H1 (cell line): ENCODE measurements at regions not wholly inside any gene's neighbourhood (a gene's known extent, or its start where the extent isn't known, plus 50 kb on each side); places are given as distances from the start of the nearest gene placed in this dataset.

ENCODE experiments used
- CTCF ChIA-PET: fragments of 300-600 bp; sonication (Branson Sonifier 250); formaldehyde crosslinking; loops from one replicate; lab custom pipeline; 2021; ENCODE audit not compliant: partially characterized antibody; lab: Charles Lee
- POLR2A ChIA-PET: fragments of 300-600 bp; sonication (Branson Sonifier 250); formaldehyde crosslinking; loops from one replicate; lab custom pipeline; 2021; ENCODE audit warnings: inconsistent platforms; ENCODE audit not compliant: partially characterized antibody; lab: Charles Lee
- DNase-seq, 2 experiments: peaks; one replicate each; pipeline versions ENCODE4 v3.0.0 to v3.0.0-alpha.2; 2010 to 2022; ENCODE audit warnings: low spot score in 2 of 2, low read depth in 1 of 2, mixed read lengths in 1 of 2
- FAIRE-seq: peaks from 2 replicates; lab custom pipeline; 2011; peaks lifted over from hg19 to GRCh38; lab: Jason Lieb, UNC
- H2AFZ ChIP-seq: 2 replicates; pipeline ENCODE4 v1.8.1; 2012; ENCODE audit warnings: low read length, inconsistent platforms
- H2AK5ac ChIP-seq: 2 replicates; pipeline ENCODE4 v1.6.1; 2013; ENCODE audit warnings: low read depth, low read length
- H2BK120ac ChIP-seq: replicated peaks from 2 replicates; pipeline ENCODE3; 2013; ENCODE audit warnings: low read depth, low read length, inconsistent platforms
- H2BK12ac ChIP-seq: 2 replicates; pipeline ENCODE4 v1.6.1; 2013; ENCODE audit warnings: low read depth, low read length
- H2BK15ac ChIP-seq: 2 replicates; pipeline ENCODE4 v1.6.1; 2013; ENCODE audit warnings: low read length
- H2BK20ac ChIP-seq: 2 replicates; pipeline ENCODE4 v1.6.1; 2013; ENCODE audit warnings: low read length
- H2BK5ac ChIP-seq: 2 replicates; pipeline ENCODE4 v1.6.1; 2013; ENCODE audit warnings: low read depth, low read length
- H3K14ac ChIP-seq: 2 replicates; pipeline ENCODE4 v1.6.1; 2013; ENCODE audit warnings: inconsistent platforms; ENCODE audit not compliant: insufficient read length
- H3K18ac ChIP-seq: 2 replicates; pipeline ENCODE4 v1.6.1; 2013; ENCODE audit warnings: low read length; ENCODE audit errors: extremely low read depth
- H3K23ac ChIP-seq: 2 replicates; pipeline ENCODE4 v1.6.1; 2013; ENCODE audit warnings: inconsistent platforms; ENCODE audit not compliant: insufficient read length
- H3K23me2 ChIP-seq: 2 replicates; pipeline ENCODE4 v1.6.1; 2013; ENCODE audit warnings: low read depth, low read length
- H3K27ac ChIP-seq: 2 replicates; pipeline ENCODE4 v1.6.1; 2011; ENCODE audit warnings: low read depth, low read length, inconsistent platforms
- H3K27me3 ChIP-seq, 4 experiments: replicated peaks in 1 of 4; 1 replicate in 1 of 4; 2 replicates in 3 of 4; pipeline versions ENCODE4 v1.6.1 to v1.8.1; 2011 to 2013; ENCODE audit warnings: low read length in 3 of 4, mild to moderate bottlenecking in 3 of 4, inconsistent platforms in 2 of 4, mixed read lengths in 2 of 4, moderate library complexity in 1 of 4; ENCODE audit not compliant: control insufficient read depth in 3 of 4, insufficient read depth in 3 of 4; ENCODE audit errors: extremely low read depth in 1 of 4
- H3K36me3 ChIP-seq, 4 experiments: 2 replicates each; pipeline versions ENCODE4 v1.6.1 to v1.8.1; 2011 to 2013; ENCODE audit warnings: mild to moderate bottlenecking in 4 of 4, low read length in 3 of 4, moderate library complexity in 2 of 4, control low read depth in 1 of 4, inconsistent platforms in 1 of 4; ENCODE audit not compliant: insufficient read depth in 4 of 4, control insufficient read depth in 2 of 4
- H3K4ac ChIP-seq: replicated peaks from 2 replicates; pipeline ENCODE3; 2013; ENCODE audit warnings: low read length, low read depth, mixed read lengths, inconsistent platforms; ENCODE audit not compliant: insufficient read length
- H3K4me1 ChIP-seq, 4 experiments: replicated peaks in 1 of 4; 1 replicate in 1 of 4; 2 replicates in 3 of 4; pipeline versions ENCODE4 v1.6.1 to v1.8.1; 2011 to 2013; ENCODE audit warnings: low read length in 3 of 4, inconsistent platforms in 2 of 4, mixed read lengths in 1 of 4; ENCODE audit not compliant: insufficient read depth in 4 of 4, control insufficient read depth in 3 of 4
- H3K4me2 ChIP-seq, 2 experiments: 2 replicates each; pipeline versions ENCODE4 v1.6.1 to v1.8.1; 2011 to 2013; ENCODE audit warnings: low read depth in 2 of 2, low read length in 2 of 2, control low read depth in 1 of 2, inconsistent platforms in 1 of 2, mild to moderate bottlenecking in 1 of 2; ENCODE audit not compliant: insufficient read depth in 1 of 2
- H3K4me3 ChIP-seq, 4 experiments: fragments of 200-600, 300-600 bp in 1 of 4; sonication (generic), shearing (Covaris generic), sonication (Bioruptor Twin) in 1 of 4; 2 replicates each; pipeline versions ENCODE4 v1.5.1 to v1.8.1; 2011 to 2016; ENCODE audit warnings: low read length in 4 of 4, low read depth in 3 of 4, control low read depth in 2 of 4, inconsistent platforms in 2 of 4, mild to moderate bottlenecking in 2 of 4, mixed read lengths in 1 of 4, moderate library complexity in 1 of 4; ENCODE audit not compliant: insufficient read depth in 2 of 4; ENCODE audit errors: extremely low read depth in 1 of 4
- H3K56ac ChIP-seq: replicated peaks from 2 replicates; pipeline ENCODE3; 2013; ENCODE audit warnings: low read depth, mild to moderate bottlenecking, mixed read lengths, low read length, inconsistent platforms; ENCODE audit not compliant: insufficient read length
- H3K79me1 ChIP-seq: 2 replicates; pipeline ENCODE4 v1.6.1; 2013; ENCODE audit warnings: low read depth, low read length, control low read depth
- H3K79me2 ChIP-seq, 2 experiments: 2 replicates each; pipeline versions ENCODE4 v1.6.1 to v1.8.1; 2012 to 2013; ENCODE audit warnings: low read length in 2 of 2, mild to moderate bottlenecking in 2 of 2, inconsistent platforms in 1 of 2; ENCODE audit not compliant: insufficient read depth in 2 of 2, control insufficient read depth in 1 of 2
- H3K9ac ChIP-seq, 4 experiments: replicated peaks in 1 of 4; 1 replicate in 1 of 4; 2 replicates in 3 of 4; pipeline versions ENCODE4 v1.6.1 to v1.8.1; 2011 to 2013; ENCODE audit warnings: low read depth in 3 of 4, low read length in 3 of 4, control low read depth in 2 of 4, mild to moderate bottlenecking in 2 of 4, moderate library complexity in 2 of 4, inconsistent platforms in 1 of 4; ENCODE audit errors: extremely low read depth in 1 of 4
- H3K9me3 ChIP-seq, 2 experiments: 2 replicates each; pipeline versions ENCODE4 v1.6.1 to v1.8.1; 2012 to 2013; ENCODE audit warnings: mild to moderate bottlenecking in 2 of 2, moderate library complexity in 2 of 2, control low read depth in 1 of 2, inconsistent platforms in 1 of 2, low read depth in 1 of 2, low read length in 1 of 2, mixed read lengths in 1 of 2; ENCODE audit not compliant: insufficient read depth in 2 of 2
- H4K20me1 ChIP-seq, 2 experiments: replicated peaks in 1 of 2; 2 replicates each; pipeline versions ENCODE3 to v1.8.1; 2011 to 2013; ENCODE audit warnings: inconsistent platforms in 2 of 2, low read length in 2 of 2, mild to moderate bottlenecking in 1 of 2; ENCODE audit not compliant: insufficient read depth in 2 of 2, control insufficient read depth in 1 of 2
- H4K5ac ChIP-seq: 2 replicates; pipeline ENCODE4 v1.6.1; 2013; ENCODE audit warnings: low read length, low read depth, mixed read lengths, inconsistent platforms; ENCODE audit not compliant: insufficient read length
- H4K8ac ChIP-seq: 2 replicates; pipeline ENCODE4 v1.8.0; 2013; ENCODE audit warnings: mild to moderate bottlenecking, moderate library complexity, low read length, inconsistent platforms; ENCODE audit not compliant: insufficient read depth; ENCODE audit errors: extremely low read depth
- H4K91ac ChIP-seq: replicated peaks from 2 replicates; pipeline ENCODE3; 2013; ENCODE audit warnings: low read length, mixed read lengths, inconsistent platforms; ENCODE audit not compliant: insufficient read length
- CEBPB ChIP-seq: IDR thresholded peaks from 2 replicates; pipeline ENCODE4 v1.6.1; 2012; ENCODE audit warnings: low read depth, low read length
- GTF2F1 ChIP-seq: IDR thresholded peaks from 2 replicates; pipeline ENCODE4 v1.6.1; 2012; ENCODE audit warnings: low read depth, low read length, improper control_type of control experiment, borderline replicate concordance
- MAFK ChIP-seq: IDR thresholded peaks from 2 replicates; pipeline ENCODE4 v1.6.1; 2012; ENCODE audit warnings: low read depth, mild to moderate bottlenecking, improper control_type of control experiment, low read length
- POU5F1 ChIP-seq: IDR thresholded peaks from 2 replicates; pipeline ENCODE4 v1.6.1; 2011; ENCODE audit warnings: low read depth, mild to moderate bottlenecking, low read length, moderate library complexity
- SIX5 ChIP-seq: IDR thresholded peaks from 2 replicates; pipeline ENCODE4 v1.6.1; 2011; ENCODE audit warnings: mild to moderate bottlenecking, low read depth, low read length
- SP2 ChIP-seq: IDR thresholded peaks from 2 replicates; pipeline ENCODE4 v1.6.1; 2012; ENCODE audit warnings: mild to moderate bottlenecking, low read length, inconsistent platforms
- ZNF274 ChIP-seq: IDR thresholded peaks from 2 replicates; pipeline ENCODE4 v1.7.0; 2012; ENCODE audit warnings: low read length, borderline replicate concordance; ENCODE audit errors: extremely low read depth
- WGBS, 2 experiments: shearing (Covaris generic) in 1 of 2; methylation state at CpG; one replicate each; pipeline versions ENCODE4 v1.1.6 to v1.1.7; 2013 to 2015; ENCODE audit warnings: low lambda C conversion rate in 2 of 2, mixed read lengths in 2 of 2, inconsistent platforms in 1 of 2, low coverage in 1 of 2, missing lambda C conversion rate in 1 of 2; ENCODE audit not compliant: insufficient replicate concordance in 2 of 2, insufficient coverage in 1 of 2, insufficient read length in 1 of 2; ENCODE audit errors: extremely low coverage in 1 of 2, missing lambda C conversion rate in 1 of 2; 5-methylcytosine and 5-hydroxymethylcytosine counted together
- TF ChIP-seq, protein P1 (sequence below), 3 experiments: IDR thresholded peaks; 1 replicate in 2 of 3; 2 replicates in 1 of 3; pipeline versions ENCODE4 v1.5.1 to v1.6.1; 2011; ENCODE audit warnings: low read length in 3 of 3, mild to moderate bottlenecking in 3 of 3, inconsistent platforms in 2 of 3, low read depth in 1 of 3, moderate library complexity in 1 of 3; ENCODE audit not compliant: insufficient read depth in 1 of 3; ENCODE audit errors: control extremely low read depth in 1 of 3
- TF ChIP-seq, protein P2 (sequence below): IDR thresholded peaks from 2 replicates; pipeline ENCODE4 v1.6.1; 2012; ENCODE audit warnings: low read length, inconsistent platforms

DNA sequence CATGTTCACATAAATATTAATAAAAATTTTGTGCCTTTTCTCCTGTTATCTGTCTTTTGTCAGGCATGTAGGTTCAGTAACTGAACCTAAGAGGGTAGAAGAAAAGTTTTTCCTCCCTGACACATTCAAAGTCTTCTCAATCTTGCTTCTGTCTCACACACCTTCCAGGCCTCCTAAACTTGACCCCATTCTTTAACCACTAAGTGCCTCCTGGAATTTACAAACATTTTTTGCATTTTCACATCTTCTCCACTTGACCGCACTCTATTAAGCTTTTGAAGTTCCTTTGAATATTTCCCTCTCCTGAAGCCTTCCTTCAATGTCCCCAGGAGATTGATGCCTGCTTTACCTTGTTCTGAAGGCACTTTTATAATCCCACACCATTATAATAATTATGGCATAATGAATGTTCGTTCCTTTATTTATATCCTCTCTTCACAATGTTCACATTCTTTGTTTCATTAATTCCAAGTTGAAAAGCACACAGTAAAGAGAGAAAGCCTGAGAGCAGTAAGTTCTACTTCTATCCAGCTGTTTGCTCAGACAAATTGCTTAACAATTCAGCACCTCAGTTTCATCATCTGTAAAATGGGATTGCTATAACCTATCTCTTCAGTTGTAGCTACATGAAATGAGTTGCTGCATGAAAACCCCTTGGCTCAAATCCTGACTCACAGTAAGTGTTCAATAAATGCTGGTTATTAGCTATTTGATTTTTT lies 184.8 kb upstream of the KLHL29 start:
- no peaks in the 10 kb centered on the region for H4K20me1 ChIP-seq
- no peaks in the 10 kb centered on the region for H3K36me3 ChIP-seq
- DNase-seq = no peak
- no peak overlapping the region for H2BK20ac ChIP-seq
- no peak overlapping the region for H3K4me2 ChIP-seq
- no peak overlapping the region for H2BK5ac ChIP-seq
- H3K27me3 ChIP-seq = no peaks in the 10 kb centered on the region
- H3K79me1 ChIP-seq = no peaks in the 10 kb centered on the region
- no peak overlapping the region for H3K4ac ChIP-seq
- no peak overlapping the region for H4K5ac ChIP-seq
- WGBS, 2 experiments = 79% methylated on average over 2 of the region's 2 CpGs; no CpG with 5 or more reads in 1 of the 2 experiments
- no peak overlapping the region for H2BK15ac ChIP-seq
- ChIA-PET POLR2A (no interaction called here), CTCF (interaction anchor here (0.7 to 3.6 kb wide), 12 partner anchors 11 to 296 kb away, joined by 3 to 25 read pairs (median 4); no protein-coding TSS in a partner anchor)
- no peak overlapping the region for H3K4me3 ChIP-seq
- H3K9me3 ChIP-seq = peaks cover 0 to 8% of the 10 kb centered on the region in 2 experiments; a peak in 2 of 4 replicates
- H3K23me2 ChIP-seq = peaks cover 5% of the 10 kb centered on the region; the same call in 1 of the 2 replicates
- H2AK5ac ChIP-seq = no peak overlapping the region
- H2BK12ac ChIP-seq = no peak overlapping the region
- no peak overlapping the region for H3K9ac ChIP-seq
- no peak overlapping the region for H3K27ac ChIP-seq
- H3K14ac ChIP-seq = no peak overlapping the region
- no peak overlapping the region for H2AFZ ChIP-seq
- H3K79me2 ChIP-seq = no peaks in the 10 kb centered on the region
- H2BK120ac ChIP-seq = no peak overlapping the region
- no peaks in the 10 kb centered on the region for H3K4me1 ChIP-seq
- no peak overlapping the region for H4K91ac ChIP-seq
- no peak overlapping the region for H3K18ac ChIP-seq
- H3K23ac ChIP-seq = no peak overlapping the region
- FAIRE-seq = no peak
- no peak overlapping the region for H4K8ac ChIP-seq
- no peak overlapping the region for H3K56ac ChIP-seq
- TF ChIP-seq, protein P1, sequence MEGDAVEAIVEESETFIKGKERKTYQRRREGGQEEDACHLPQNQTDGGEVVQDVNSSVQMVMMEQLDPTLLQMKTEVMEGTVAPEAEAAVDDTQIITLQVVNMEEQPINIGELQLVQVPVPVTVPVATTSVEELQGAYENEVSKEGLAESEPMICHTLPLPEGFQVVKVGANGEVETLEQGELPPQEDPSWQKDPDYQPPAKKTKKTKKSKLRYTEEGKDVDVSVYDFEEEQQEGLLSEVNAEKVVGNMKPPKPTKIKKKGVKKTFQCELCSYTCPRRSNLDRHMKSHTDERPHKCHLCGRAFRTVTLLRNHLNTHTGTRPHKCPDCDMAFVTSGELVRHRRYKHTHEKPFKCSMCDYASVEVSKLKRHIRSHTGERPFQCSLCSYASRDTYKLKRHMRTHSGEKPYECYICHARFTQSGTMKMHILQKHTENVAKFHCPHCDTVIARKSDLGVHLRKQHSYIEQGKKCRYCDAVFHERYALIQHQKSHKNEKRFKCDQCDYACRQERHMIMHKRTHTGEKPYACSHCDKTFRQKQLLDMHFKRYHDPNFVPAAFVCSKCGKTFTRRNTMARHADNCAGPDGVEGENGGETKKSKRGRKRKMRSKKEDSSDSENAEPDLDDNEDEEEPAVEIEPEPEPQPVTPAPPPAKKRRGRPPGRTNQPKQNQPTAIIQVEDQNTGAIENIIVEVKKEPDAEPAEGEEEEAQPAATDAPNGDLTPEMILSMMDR (IDR thresholded peaks at IDR 0.05; ENCODE audit: control extremely low read depth in 1 of 3, insufficient read depth in 1 of 3, low read depth in 1 of 3, low read length in 3 of 3) = no peak
- TF ChIP-seq SIX5 = no peak
- TF ChIP-seq MAFK = no peak
- no peak for TF ChIP-seq GTF2F1
- TF ChIP-seq ZNF274 = no peak
- TF ChIP-seq, protein P2, sequence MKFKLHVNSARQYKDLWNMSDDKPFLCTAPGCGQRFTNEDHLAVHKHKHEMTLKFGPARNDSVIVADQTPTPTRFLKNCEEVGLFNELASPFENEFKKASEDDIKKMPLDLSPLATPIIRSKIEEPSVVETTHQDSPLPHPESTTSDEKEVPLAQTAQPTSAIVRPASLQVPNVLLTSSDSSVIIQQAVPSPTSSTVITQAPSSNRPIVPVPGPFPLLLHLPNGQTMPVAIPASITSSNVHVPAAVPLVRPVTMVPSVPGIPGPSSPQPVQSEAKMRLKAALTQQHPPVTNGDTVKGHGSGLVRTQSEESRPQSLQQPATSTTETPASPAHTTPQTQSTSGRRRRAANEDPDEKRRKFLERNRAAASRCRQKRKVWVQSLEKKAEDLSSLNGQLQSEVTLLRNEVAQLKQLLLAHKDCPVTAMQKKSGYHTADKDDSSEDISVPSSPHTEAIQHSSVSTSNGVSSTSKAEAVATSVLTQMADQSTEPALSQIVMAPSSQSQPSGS = no peak
- TF ChIP-seq CEBPB = no peak
- TF ChIP-seq SP2 = no peak
- TF ChIP-seq POU5F1 = no peak
